MM.1S (cell line): ENCODE measurements at regions not wholly inside any gene's neighbourhood (a gene's known extent, or its start where the extent isn't known, plus 50 kb on each side); places are given as distances from the start of the nearest gene placed in this dataset.

Experiments
- DNase-seq: peaks from one replicate; pipeline ENCODE4 v3.0.0-alpha.2; 2015
- H2AFZ ChIP-seq: fragments of 300-600 bp; sonication (generic); 2 replicates; pipeline ENCODE4 v1.6.0; 2016; ENCODE audit warnings: antibody characterized with exemption, low read length
- H3F3A ChIP-seq: fragments of 300-600 bp; sonication (generic); 2 replicates; pipeline ENCODE4 v1.6.1; 2016; ENCODE audit warnings: mild to moderate bottlenecking, antibody characterized with exemption, low read length, moderate library complexity, mixed read lengths; ENCODE audit not compliant: insufficient read depth
- H3K27ac ChIP-seq: fragments of 300-600 bp; sonication (generic); 2 replicates; pipeline ENCODE4 v1.5.1; 2016; ENCODE audit warnings: mild to moderate bottlenecking, low read length
- H3K27me3 ChIP-seq: fragments of 300-600 bp; sonication (generic); replicated peaks from 2 replicates; pipeline ENCODE4 v1.6.0; 2016; ENCODE audit warnings: low read length; ENCODE audit not compliant: insufficient read depth
- H3K36me3 ChIP-seq: fragments of 300-600 bp; sonication (generic); replicated peaks from 2 replicates; pipeline ENCODE4 v1.6.1; 2016; ENCODE audit warnings: mild to moderate bottlenecking, low read length, mixed read lengths; ENCODE audit not compliant: insufficient read depth
- H3K4me1 ChIP-seq: fragments of 300-600 bp; sonication (generic); 2 replicates; pipeline ENCODE4 v1.6.1; 2016; ENCODE audit warnings: low read length, mixed read lengths
- H3K4me2 ChIP-seq: fragments of 300-600 bp; sonication (generic); 2 replicates; pipeline ENCODE4 v1.6.0; 2016; ENCODE audit warnings: low read depth, low read length
- H3K4me3 ChIP-seq: fragments of 300-600 bp; sonication (generic); 2 replicates; pipeline ENCODE4 v1.5.1; 2016; ENCODE audit warnings: low read length, mixed read lengths
- H3K79me2 ChIP-seq: fragments of 300-600 bp; sonication (generic); 2 replicates; pipeline ENCODE4 v1.6.1; 2016; ENCODE audit warnings: mixed run types, low read length, mixed read lengths
- H3K9ac ChIP-seq: fragments of 300-600 bp; sonication (generic); 2 replicates; pipeline ENCODE4 v1.6.1; 2016; ENCODE audit warnings: low read length, mixed read lengths
- H3K9me2 ChIP-seq: fragments of 300-600 bp; sonication (generic); replicated peaks from 2 replicates; pipeline ENCODE4 v1.6.1; 2016; ENCODE audit warnings: mild to moderate bottlenecking, low read length, mixed read lengths; ENCODE audit not compliant: insufficient read depth
- H3K9me3 ChIP-seq: fragments of 300-600 bp; sonication (generic); replicated peaks from 2 replicates; pipeline ENCODE4 v1.6.1; 2016; ENCODE audit warnings: mild to moderate bottlenecking, low read length, mixed read lengths; ENCODE audit not compliant: insufficient read depth
- H4K20me1 ChIP-seq: fragments of 300-600 bp; sonication (generic); 2 replicates; pipeline ENCODE4 v1.6.1; 2016; ENCODE audit warnings: mild to moderate bottlenecking, low read length, moderate library complexity, mixed read lengths; ENCODE audit not compliant: insufficient read depth
- EZH2 ChIP-seq: fragments of 300-600 bp; sonication (generic); optimal IDR thresholded peaks from 2 replicates; pipeline ENCODE3; 2017; ENCODE audit warnings: low read depth, mild to moderate bottlenecking, antibody characterized with exemption, low read length, mixed read lengths
- EZH2phosphoT487 ChIP-seq: fragments of 300-600 bp; sonication (generic); IDR thresholded peaks from 2 replicates; pipeline ENCODE4 v1.6.1; 2018; ENCODE audit warnings: antibody characterized with exemption, low read length
- TF ChIP-seq, protein P1 (sequence below): fragments of 300-600 bp; sonication (generic); IDR thresholded peaks from 2 replicates; pipeline ENCODE4 v1.5.1; 2016; ENCODE audit warnings: antibody characterized with exemption, low read length, mixed read lengths

DNA sequence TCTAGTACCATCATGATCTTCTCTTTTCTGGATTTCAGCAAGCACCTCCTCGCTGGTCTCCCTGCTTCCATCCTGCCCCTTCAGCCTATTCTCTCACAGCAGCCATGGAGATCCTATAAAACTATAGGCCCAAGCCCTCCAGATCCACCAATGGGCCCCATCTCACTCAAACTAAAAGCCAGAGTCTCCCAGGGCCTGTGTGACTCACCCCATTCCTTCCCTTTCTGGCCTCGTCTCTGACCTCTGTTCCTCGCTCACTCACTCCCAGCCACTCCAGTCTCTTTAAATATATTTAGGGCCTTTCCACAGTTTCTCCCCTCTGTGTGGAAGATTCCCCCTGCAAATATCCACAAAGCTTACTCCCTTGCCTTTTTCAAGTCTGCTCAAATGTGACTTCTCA lies 89.7 kb downstream of the HSPH1 start:
- Histone ChIP-seq H3K27ac (no peak overlapping the region), H3K4me1 (peaks cover 18% of the 10 kb centered on the region), H3K27me3 (no peaks in the 10 kb centered on the region), H2AFZ (no peak overlapping the region), H3K79me2 (no peaks in the 10 kb centered on the region), H3K4me3 (no peak overlapping the region), H3F3A (peaks cover 14% of the 10 kb centered on the region), H4K20me1 (no peaks in the 10 kb centered on the region), H3K9ac (no peak overlapping the region), H3K9me3 (no peaks in the 10 kb centered on the region), H3K4me2 (no peak overlapping the region), H3K36me3 (no peaks in the 10 kb centered on the region), H3K9me2 (no peaks in the 10 kb centered on the region)
- no peak for DNase-seq
- TF ChIP-seq EZH2 = no peak
- TF ChIP-seq, protein P1, sequence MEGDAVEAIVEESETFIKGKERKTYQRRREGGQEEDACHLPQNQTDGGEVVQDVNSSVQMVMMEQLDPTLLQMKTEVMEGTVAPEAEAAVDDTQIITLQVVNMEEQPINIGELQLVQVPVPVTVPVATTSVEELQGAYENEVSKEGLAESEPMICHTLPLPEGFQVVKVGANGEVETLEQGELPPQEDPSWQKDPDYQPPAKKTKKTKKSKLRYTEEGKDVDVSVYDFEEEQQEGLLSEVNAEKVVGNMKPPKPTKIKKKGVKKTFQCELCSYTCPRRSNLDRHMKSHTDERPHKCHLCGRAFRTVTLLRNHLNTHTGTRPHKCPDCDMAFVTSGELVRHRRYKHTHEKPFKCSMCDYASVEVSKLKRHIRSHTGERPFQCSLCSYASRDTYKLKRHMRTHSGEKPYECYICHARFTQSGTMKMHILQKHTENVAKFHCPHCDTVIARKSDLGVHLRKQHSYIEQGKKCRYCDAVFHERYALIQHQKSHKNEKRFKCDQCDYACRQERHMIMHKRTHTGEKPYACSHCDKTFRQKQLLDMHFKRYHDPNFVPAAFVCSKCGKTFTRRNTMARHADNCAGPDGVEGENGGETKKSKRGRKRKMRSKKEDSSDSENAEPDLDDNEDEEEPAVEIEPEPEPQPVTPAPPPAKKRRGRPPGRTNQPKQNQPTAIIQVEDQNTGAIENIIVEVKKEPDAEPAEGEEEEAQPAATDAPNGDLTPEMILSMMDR = no peak

DNA sequence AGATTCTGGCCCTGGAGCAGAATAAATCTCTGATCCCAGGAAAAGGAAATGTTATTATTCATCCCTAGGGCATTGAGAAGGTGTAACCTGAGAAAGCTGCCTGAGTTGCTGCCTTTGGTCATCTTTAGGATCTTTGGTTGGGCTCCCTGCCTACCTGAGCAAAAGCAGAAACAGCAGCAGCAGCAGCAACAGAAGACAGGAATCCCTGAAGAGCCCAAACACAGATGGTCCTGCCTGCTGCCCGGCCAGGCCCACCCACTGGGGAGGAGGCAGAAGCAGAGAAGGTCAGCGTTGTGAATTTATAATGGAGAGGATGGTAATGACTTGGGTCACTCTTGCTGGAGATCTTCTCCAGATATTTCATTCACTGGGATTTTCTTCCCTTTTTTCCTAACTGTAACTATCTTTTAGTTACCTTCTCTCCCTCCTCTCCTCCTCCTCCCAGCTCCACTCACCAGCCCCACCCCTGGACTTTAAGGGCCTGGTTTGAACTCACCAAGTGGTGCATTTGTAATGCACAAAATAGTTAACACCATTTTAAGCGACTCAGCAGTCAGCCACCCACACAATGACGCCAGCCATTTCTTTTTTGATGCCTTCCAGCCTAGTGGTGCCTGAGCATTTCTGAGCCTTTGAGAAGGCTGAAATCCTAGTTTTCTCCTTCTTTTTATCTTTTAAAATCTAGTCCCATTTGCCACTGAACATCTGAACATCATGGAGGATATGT lies 91.7 kb downstream of the HSPH1 start:
- Histone ChIP-seq H2AFZ (no peak overlapping the region), H3K4me1 (peaks cover 16% of the 10 kb centered on the region), H3K79me2 (no peaks in the 10 kb centered on the region), H3F3A (peaks cover 12% of the 10 kb centered on the region), H3K4me2 (no peak overlapping the region), H4K20me1 (no peaks in the 10 kb centered on the region), H3K36me3 (no peaks in the 10 kb centered on the region), H3K9me3 (no peaks in the 10 kb centered on the region), H3K9me2 (no peaks in the 10 kb centered on the region), H3K4me3 (no peak overlapping the region), H3K27me3 (no peaks in the 10 kb centered on the region), H3K27ac (no peak overlapping the region), H3K9ac (no peak overlapping the region)
- TF ChIP-seq EZH2 = no peak
- TF ChIP-seq, protein P1 = no peak
- TF ChIP-seq EZH2phosphoT487 = no peak
- DNase-seq = no peak

DNA sequence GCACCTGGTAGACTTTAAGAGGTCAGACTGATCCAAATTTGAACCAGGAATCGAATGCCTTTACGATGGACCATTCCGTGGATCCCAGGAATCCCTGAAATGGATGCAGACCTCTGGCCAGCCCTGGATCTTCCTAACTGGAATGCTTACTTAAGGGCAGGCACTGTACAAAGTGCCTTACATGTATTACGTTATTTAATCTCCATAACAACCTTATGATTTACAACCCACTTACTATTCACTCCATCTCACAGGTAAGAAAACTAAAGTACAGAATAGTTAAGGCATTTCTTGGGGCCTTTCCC lies 93.6 kb downstream of the HSPH1 start:
- TF ChIP-seq EZH2phosphoT487 (no peak), EZH2 (no peak)
- TF ChIP-seq, protein P1 = no peak
- H3K9ac ChIP-seq = no peak overlapping the region
- DNase-seq = no peak

More for the DNA sequence above, 93.6 kb downstream of the HSPH1 start:
- Histone ChIP-seq H3F3A (no peaks in the 10 kb centered on the region), H3K27ac (no peak overlapping the region), H3K4me1 (peaks cover under 1% of the 10 kb centered on the region), H3K79me2 (no peaks in the 10 kb centered on the region), H4K20me1 (no peaks in the 10 kb centered on the region), H3K4me3 (no peak overlapping the region), H3K4me2 (no peak overlapping the region), H3K36me3 (no peaks in the 10 kb centered on the region), H3K27me3 (no peaks in the 10 kb centered on the region), H3K9me3 (no peaks in the 10 kb centered on the region), H3K9me2 (no peaks in the 10 kb centered on the region), H2AFZ (no peak overlapping the region)
